ENCODE measurements at regions not wholly inside any gene's neighbourhood (a gene's known extent, or its start where the extent isn't known, plus 50 kb on each side); places are given as distances from the start of the nearest gene placed in this dataset.

DNA sequence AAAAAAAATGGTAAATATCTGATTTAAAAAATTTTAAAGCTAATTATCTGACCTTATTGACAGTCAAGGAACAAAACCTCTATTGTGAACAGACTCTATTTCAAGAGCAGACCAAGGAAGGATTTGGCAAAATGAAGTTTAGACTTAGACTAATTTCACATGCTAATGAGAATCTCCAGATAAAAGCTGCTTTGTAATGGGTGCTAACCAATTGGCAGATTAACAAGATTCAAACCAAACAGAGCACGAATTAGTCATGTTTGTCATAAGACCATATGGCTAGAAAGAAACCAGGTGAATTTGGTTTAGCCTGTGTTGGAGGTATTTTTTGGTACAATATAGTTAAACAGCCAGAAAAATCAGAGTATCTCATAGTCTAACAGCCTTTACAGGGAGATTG is 429.1 kb upstream of the NFE2L3 start:
- DNase-seq (ENCODE audit: low read depth, low spot score) (no peak), ATAC-seq (no peak)
- Histone ChIP-seq H3K27me3 (ENCODE audit: insufficient read depth, low read length) (peaks cover 52% of the 10 kb centered on the region), H3K4me2 (ENCODE audit: low read length) (no peak overlapping the region), H3K9ac (ENCODE audit: low read length) (no peak overlapping the region), H3K36me3 (ENCODE audit: control insufficient read depth in 1 of 2, insufficient read depth in 2 of 2, low read length in 2 of 2) (no peaks in the 10 kb centered on the region), H3K4me3 (replicated peaks in 1 of 2; ENCODE audit: low read depth in 1 of 2, low read length in 2 of 2) (no peak overlapping the region), H4K20me1 (ENCODE audit: insufficient read depth) (no peaks in the 10 kb centered on the region), H3K4me1 (ENCODE audit: control insufficient read depth in 1 of 2, insufficient read depth in 2 of 2, low read length in 2 of 2) (no peaks in the 10 kb centered on the region), H3K9me2 (ENCODE audit: insufficient read depth) (no peaks in the 10 kb centered on the region), H3K27ac (ENCODE audit: low read depth, low read length) (no peak overlapping the region), H2AFZ (ENCODE audit: low read depth, low read length, poor library complexity, severe bottlenecking) (no peak overlapping the region), H3K9me3 (ENCODE audit: control insufficient read depth in 1 of 2, insufficient read depth in 1 of 2, low read depth in 1 of 2, low read length in 2 of 2) (no peaks in the 10 kb centered on the region), H3K79me2 (ENCODE audit: insufficient read depth, low read length) (no peaks in the 10 kb centered on the region)
- no peak for TF ChIP-seq JUND (IDR thresholded peaks at IDR 0.05)
- TF ChIP-seq SP1 (IDR thresholded peaks at IDR 0.05; ENCODE audit: low read depth): no peak
- POLR2A ChIA-PET: no interaction called here
- RAD21 ChIA-PET (ENCODE audit: low non-redundant PET in 1 of 2, low total read pairs in 2 of 2, uncharacterized antibody in 2 of 2, unreplicated experiment in 2 of 2): no interaction called here
- CTCF ChIA-PET: no interaction called here
- intact Hi-C loops (cut with micrococcal nuclease): no loop called here
- no TSS peak for BruUV-seq (replicated peaks)

GRCh38 chr7:25725451-25725850 is 426.5 kb upstream of the NFE2L3 start:
- Histone ChIP-seq H3K36me3 (ENCODE audit: control insufficient read depth in 1 of 2, insufficient read depth in 2 of 2, low read length in 2 of 2) (no peaks in the 10 kb centered on the region), H2AFZ (ENCODE audit: low read depth, low read length, poor library complexity, severe bottlenecking) (no peak overlapping the region), H3K79me2 (ENCODE audit: insufficient read depth, low read length) (no peaks in the 10 kb centered on the region), H3K9ac (ENCODE audit: low read length) (no peak overlapping the region), H3K27me3 (ENCODE audit: insufficient read depth, low read length) (peaks cover 68% of the 10 kb centered on the region), H3K27ac (ENCODE audit: low read depth, low read length) (no peak overlapping the region), H3K4me3 (replicated peaks in 1 of 2; ENCODE audit: low read depth in 1 of 2, low read length in 2 of 2) (no peak overlapping the region), H3K4me1 (ENCODE audit: control insufficient read depth in 1 of 2, insufficient read depth in 2 of 2, low read length in 2 of 2) (no peaks in the 10 kb centered on the region), H3K9me2 (ENCODE audit: insufficient read depth) (no peaks in the 10 kb centered on the region), H3K4me2 (ENCODE audit: low read length) (no peak overlapping the region), H4K20me1 (ENCODE audit: insufficient read depth) (no peaks in the 10 kb centered on the region), H3K9me3 (ENCODE audit: control insufficient read depth in 1 of 2, insufficient read depth in 1 of 2, low read depth in 1 of 2, low read length in 2 of 2) (no peaks in the 10 kb centered on the region)
- ATAC-seq (no peak), DNase-seq (ENCODE audit: low read depth, low spot score) (no peak)
- POLR2A ChIA-PET: no interaction called here
- CTCF ChIA-PET: no interaction called here
- BruUV-seq (replicated peaks): no TSS peak
- TF ChIP-seq EZH2phosphoT487 (IDR thresholded peaks at IDR 0.05; ENCODE audit: borderline replicate concordance): no peak
- TF ChIP-seq FOSL1 (IDR thresholded peaks at IDR 0.05; ENCODE audit: low read depth): no peak
- TF ChIP-seq EZH2 (IDR thresholded peaks at IDR 0.05): no peak
- no peak for TF ChIP-seq ZFX (IDR thresholded peaks at IDR 0.05)
- no peak for TF ChIP-seq JUND (IDR thresholded peaks at IDR 0.05)
- no peak for TF ChIP-seq ATF3 (IDR thresholded peaks at IDR 0.05)
- TF ChIP-seq YY1 (IDR thresholded peaks at IDR 0.05; ENCODE audit: extremely low read depth, insufficient replicate concordance, low read depth, low read length): no peak
- TF ChIP-seq MAX (IDR thresholded peaks at IDR 0.05): no peak
- no peak for TF ChIP-seq CEBPB (IDR thresholded peaks at IDR 0.05; ENCODE audit: low read depth)
- TF ChIP-seq, protein P1, sequence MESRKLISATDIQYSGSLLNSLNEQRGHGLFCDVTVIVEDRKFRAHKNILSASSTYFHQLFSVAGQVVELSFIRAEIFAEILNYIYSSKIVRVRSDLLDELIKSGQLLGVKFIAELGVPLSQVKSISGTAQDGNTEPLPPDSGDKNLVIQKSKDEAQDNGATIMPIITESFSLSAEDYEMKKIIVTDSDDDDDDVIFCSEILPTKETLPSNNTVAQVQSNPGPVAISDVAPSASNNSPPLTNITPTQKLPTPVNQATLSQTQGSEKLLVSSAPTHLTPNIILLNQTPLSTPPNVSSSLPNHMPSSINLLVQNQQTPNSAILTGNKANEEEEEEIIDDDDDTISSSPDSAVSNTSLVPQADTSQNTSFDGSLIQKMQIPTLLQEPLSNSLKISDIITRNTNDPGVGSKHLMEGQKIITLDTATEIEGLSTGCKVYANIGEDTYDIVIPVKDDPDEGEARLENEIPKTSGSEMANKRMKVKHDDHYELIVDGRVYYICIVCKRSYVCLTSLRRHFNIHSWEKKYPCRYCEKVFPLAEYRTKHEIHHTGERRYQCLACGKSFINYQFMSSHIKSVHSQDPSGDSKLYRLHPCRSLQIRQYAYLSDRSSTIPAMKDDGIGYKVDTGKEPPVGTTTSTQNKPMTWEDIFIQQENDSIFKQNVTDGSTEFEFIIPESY (IDR thresholded peaks at IDR 0.05; ENCODE audit: extremely low read depth, insufficient replicate concordance, low read length): no peak
- no peak for TF ChIP-seq TCF7L2 (IDR thresholded peaks at IDR 0.05; ENCODE audit: borderline replicate concordance, extremely low read depth, insufficient read depth, insufficient read length)
- TF ChIP-seq POLR2A (IDR thresholded peaks at IDR 0.05; ENCODE audit: borderline replicate concordance, extremely low read depth, insufficient read depth, insufficient read length): no peak
- no peak for TF ChIP-seq POLR2AphosphoS5 (IDR thresholded peaks at IDR 0.05; ENCODE audit: low read depth, low read length)
- no peak for TF ChIP-seq EGR1 (IDR thresholded peaks at IDR 0.05; ENCODE audit: low read depth)
- no peak for TF ChIP-seq ZNF274 (IDR thresholded peaks at IDR 0.05; ENCODE audit: low read depth, low read length)
- TF ChIP-seq SRF (IDR thresholded peaks at IDR 0.05; ENCODE audit: low read depth): no peak
- TF ChIP-seq ELF1 (IDR thresholded peaks at IDR 0.05; ENCODE audit: borderline replicate concordance, low read depth): no peak
- no peak for TF ChIP-seq SP1 (IDR thresholded peaks at IDR 0.05; ENCODE audit: low read depth)
- no peak for TF ChIP-seq RAD21 (IDR thresholded peaks at IDR 0.05; ENCODE audit: low read depth)
- RAD21 ChIA-PET (ENCODE audit: low non-redundant PET in 1 of 2, low total read pairs in 2 of 2, uncharacterized antibody in 2 of 2, unreplicated experiment in 2 of 2): no interaction called here
- intact Hi-C loops (cut with micrococcal nuclease): no loop called here

Data from HCT116 (cell line).